Breast epithelium (tissue), 4 donors: ENCODE measurements at regions not wholly inside any gene's neighbourhood (a gene's known extent, or its start where the extent isn't known, plus 50 kb on each side); places are given as distances from the start of the nearest gene placed in this dataset.

Experiments used
- DNase-seq, 2 donors: peaks; one replicate each; pipeline ENCODE4 v3.0.0-alpha.2; 2019; ENCODE audit warnings: low spot score in 2 of 2
- H3K27ac ChIP-seq, 2 donors: fragments of 200-600 bp; sonication (generic) in 1 of 2; one replicate each; pipeline ENCODE4 v1.5.1; 2016 to 2019; ENCODE audit warnings: mild to moderate bottlenecking in 1 of 2
- H3K27me3 ChIP-seq, 2 donors: fragments of 200-600 bp; sonication (generic) in 1 of 2; one replicate each; pipeline versions ENCODE4 v1.5.1 to v1.6.0; 2017 to 2019; ENCODE audit warnings: control low read depth in 1 of 2, mild to moderate bottlenecking in 1 of 2
- H3K36me3 ChIP-seq: fragments of 200-600 bp; one replicate; pipeline ENCODE4 v1.5.1; 2019
- H3K4me1 ChIP-seq, 2 donors: fragments of 200-600 bp; sonication (generic); one replicate each; pipeline ENCODE4 v1.5.1; 2016 to 2019; ENCODE audit warnings: control low read depth in 1 of 2
- H3K4me3 ChIP-seq, 3 donors: fragments of 200-600 bp; sonication (generic); 1 replicate in 2 of 3; 2 replicates in 1 of 3; pipeline ENCODE4 v1.5.1; 2016 to 2019; ENCODE audit warnings: mild to moderate bottlenecking in 3 of 3, moderate library complexity in 2 of 3
- H3K9me3 ChIP-seq, 2 donors: fragments of 200-600 bp; sonication (generic) in 1 of 2; one replicate each; pipeline ENCODE4 v1.5.1; 2016 to 2019; ENCODE audit warnings: control low read depth in 1 of 2
- CTCF ChIP-seq, 3 donors: fragments of 450-650 bp; IDR thresholded peaks; one replicate each; pipeline ENCODE4 v1.5.1; 2016 to 2017; ENCODE audit warnings: antibody characterized with exemption in 3 of 3, mild to moderate bottlenecking in 3 of 3, moderate library complexity in 3 of 3
- POLR2A ChIP-seq: fragments of 450-650 bp; IDR thresholded peaks from one replicate; pipeline ENCODE4 v1.6.1; 2016; ENCODE audit warnings: antibody characterized with exemption, mild to moderate bottlenecking, moderate library complexity
- POLR2AphosphoS5 ChIP-seq, 3 donors: sonication (generic); formaldehyde crosslinking; IDR thresholded peaks; one replicate each; pipeline ENCODE4 v1.6.1; 2017; ENCODE audit warnings: antibody characterized with exemption in 3 of 3
- intact Hi-C: fragments of 100-400 bp; cut with DNase I; formaldehyde crosslinking; loops from one replicate; pipeline ENCODE4 v1.15.1; 2023; ENCODE audit warnings: low total_unique reads

DNA sequence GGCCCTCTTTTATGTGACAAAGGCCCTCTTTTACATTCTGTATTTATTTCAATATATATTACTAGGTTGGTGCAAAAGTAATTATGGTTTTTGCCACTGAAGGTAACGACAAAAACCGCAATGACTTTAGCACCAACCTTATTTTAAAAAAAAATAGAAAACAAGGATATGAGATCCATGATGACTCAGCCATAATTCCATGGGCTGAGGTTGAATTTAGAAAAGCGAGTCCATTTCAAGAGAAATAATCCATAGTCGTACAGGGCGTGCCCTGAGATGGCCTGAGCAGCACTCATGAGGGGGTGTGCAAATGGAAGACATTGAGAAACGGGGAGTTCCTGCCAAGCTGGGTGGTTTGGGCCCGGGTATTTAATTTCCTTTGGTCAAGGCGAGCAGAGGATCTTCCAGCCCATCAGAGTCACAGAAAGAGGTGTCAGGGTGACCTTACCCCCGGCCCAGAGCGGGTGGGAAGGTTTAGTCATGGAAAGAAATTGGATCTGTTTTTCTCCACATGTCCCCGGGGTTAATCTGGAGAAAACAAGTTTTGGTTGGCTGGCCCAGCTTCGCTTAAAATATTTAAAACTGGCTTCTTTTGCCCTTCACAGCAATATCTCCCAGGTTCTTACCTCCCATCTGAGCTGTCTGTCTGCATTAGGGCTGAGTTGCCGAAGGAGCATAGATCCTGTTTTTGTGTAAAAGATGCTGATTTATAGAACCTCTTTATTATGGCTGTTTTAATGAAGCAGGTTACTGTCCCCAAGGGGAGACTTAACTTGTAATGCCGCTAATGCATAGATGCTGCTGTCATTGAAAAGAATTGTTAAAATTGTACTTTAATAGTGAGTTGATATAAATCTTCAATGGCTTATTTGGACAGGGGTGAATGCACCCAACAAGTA is 255.6 kb downstream of the PREX1 start:
- no peak for DNase-seq
- Histone ChIP-seq H3K4me3 (no peak overlapping the region), H3K9me3 (no peaks in the 10 kb centered on the region), H3K4me1 (no peaks in the 10 kb centered on the region), H3K27ac (no peak overlapping the region), H3K36me3 (no peaks in the 10 kb centered on the region), H3K27me3 (no peaks in the 10 kb centered on the region)
- TF ChIP-seq CTCF (IDR thresholded peaks at IDR 0.05) (no peak), POLR2A (no peak), POLR2AphosphoS5 (IDR thresholded peaks at IDR 0.05) (no peak)
- intact Hi-C loops = no loop called here

- no peaks in the 10 kb centered on the region for H3K4me1 ChIP-seq
- H3K27me3 ChIP-seq = no peaks in the 10 kb centered on the region
- H3K4me3 ChIP-seq = no peak overlapping the region
- no peaks in the 10 kb centered on the region for H3K36me3 ChIP-seq
- no peaks in the 10 kb centered on the region for H3K9me3 ChIP-seq
- intact Hi-C loops = no loop called here
- H3K27ac ChIP-seq = no peak overlapping the region
- DNase-seq = no peak
- TF ChIP-seq CTCF (IDR thresholded peaks at IDR 0.05) = no peak
- no peak for TF ChIP-seq POLR2A
- no peak for TF ChIP-seq POLR2AphosphoS5 (IDR thresholded peaks at IDR 0.05)
Measured at GRCh38 chr20:48569679-48570078, 258.1 kb downstream of the PREX1 start.

GRCh38 chr20:48568520-48568919 is 259.3 kb downstream of the PREX1 start:
- intact Hi-C loops = no loop called here
- no peak for DNase-seq
- no peaks in the 10 kb centered on the region for H3K27me3 ChIP-seq

GRCh38 chr20:48567145-48567544 is 260.7 kb downstream of the PREX1 start:
- no peaks in the 10 kb centered on the region for H3K36me3 ChIP-seq
- DNase-seq = no peak
- no peaks in the 10 kb centered on the region for H3K4me1 ChIP-seq
- no peaks in the 10 kb centered on the region for H3K27me3 ChIP-seq
- intact Hi-C loops = no loop called here
- TF ChIP-seq POLR2AphosphoS5 (IDR thresholded peaks at IDR 0.05) (no peak), POLR2A (no peak), CTCF (IDR thresholded peaks at IDR 0.05) (no peak)
- no peak overlapping the region for H3K27ac ChIP-seq
- H3K4me3 ChIP-seq = no peak overlapping the region
- no peaks in the 10 kb centered on the region for H3K9me3 ChIP-seq

More at GRCh38 chr20:48568520-48568919, 259.3 kb downstream of the PREX1 start:
- no peak overlapping the region for H3K27ac ChIP-seq
- H3K9me3 ChIP-seq = no peaks in the 10 kb centered on the region
- H3K4me1 ChIP-seq = no peaks in the 10 kb centered on the region
- H3K36me3 ChIP-seq = no peaks in the 10 kb centered on the region
- H3K4me3 ChIP-seq = no peak overlapping the region
- TF ChIP-seq CTCF (IDR thresholded peaks at IDR 0.05) (no peak), POLR2AphosphoS5 (IDR thresholded peaks at IDR 0.05) (no peak), POLR2A (no peak)

- H3K27me3 ChIP-seq = no peaks in the 10 kb centered on the region
- H3K9me3 ChIP-seq = no peaks in the 10 kb centered on the region
- intact Hi-C loops = no loop called here
- H3K4me1 ChIP-seq = no peaks in the 10 kb centered on the region
- H3K4me3 ChIP-seq = no peak overlapping the region
- no peaks in the 10 kb centered on the region for H3K36me3 ChIP-seq
- no peak for DNase-seq
- TF ChIP-seq CTCF (IDR thresholded peaks at IDR 0.05) (no peak), POLR2AphosphoS5 (IDR thresholded peaks at IDR 0.05) (no peak), POLR2A (no peak)
- no peak overlapping the region for H3K27ac ChIP-seq
Measured at GRCh38 chr20:48564982-48565539, 262.7 kb downstream of the PREX1 start.
